Right lung (tissue), 2 donors: ENCODE measurements at regions not wholly inside any gene's neighbourhood (a gene's known extent, or its start where the extent isn't known, plus 50 kb on each side); places are given as distances from the start of the nearest gene placed in this dataset.
"Not testable (repeated sequence)": the region's sequence is repeated elsewhere in the genome, so short reads cannot be mapped to it uniquely, and the experiment has no call there.

Experiments
- DNase-seq, 2 donors: peaks; one replicate each; pipeline ENCODE4 v3.0.0-alpha.2; 2013

DNA sequence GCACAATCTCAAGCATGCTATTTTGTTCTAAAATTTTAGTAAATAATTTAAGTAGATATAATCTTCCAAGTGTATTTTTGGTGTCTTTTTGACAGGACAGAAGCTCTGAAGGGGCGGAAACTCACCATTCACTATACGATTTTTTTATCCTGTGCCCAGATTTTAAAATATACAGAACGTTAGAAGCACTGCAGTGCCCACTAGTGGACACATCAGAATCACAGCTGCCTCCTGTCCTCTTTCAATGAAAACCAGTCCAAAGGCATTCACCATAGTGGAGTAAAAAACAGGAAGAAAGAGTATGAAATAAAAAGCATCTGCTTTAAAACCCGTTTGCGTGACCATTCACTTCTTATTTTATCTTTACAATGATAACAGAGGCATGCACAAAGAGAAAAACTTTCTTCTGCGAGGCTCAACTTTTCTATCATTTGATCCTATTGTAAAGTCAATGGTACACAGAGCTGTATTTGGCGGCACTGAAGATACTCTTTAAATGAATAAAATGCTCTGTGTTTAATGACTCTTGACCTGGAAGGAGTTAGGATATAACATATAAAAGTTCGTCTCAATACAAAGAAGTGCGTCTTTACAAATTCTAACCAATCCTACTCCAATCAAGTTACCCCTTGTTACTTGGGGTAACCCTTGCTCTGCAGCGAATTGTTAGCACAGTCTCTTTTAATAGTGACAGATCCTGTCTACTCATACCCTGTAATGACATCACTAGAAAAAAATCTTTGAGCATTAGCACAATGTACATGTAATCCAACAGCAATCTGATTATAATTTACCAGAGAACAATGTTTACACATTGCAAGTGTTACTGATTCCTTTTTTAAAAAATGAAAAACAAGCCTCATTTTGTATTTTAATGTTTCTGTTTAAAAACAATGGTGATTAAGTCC lies 339.8 kb upstream of the PSMD7 start:
- DNase-seq = peak; percentile 62 to 72

GRCh38 chr16:73955702-73956101 lies 340.9 kb upstream of the PSMD7 start:
- no peak for DNase-seq

DNA sequence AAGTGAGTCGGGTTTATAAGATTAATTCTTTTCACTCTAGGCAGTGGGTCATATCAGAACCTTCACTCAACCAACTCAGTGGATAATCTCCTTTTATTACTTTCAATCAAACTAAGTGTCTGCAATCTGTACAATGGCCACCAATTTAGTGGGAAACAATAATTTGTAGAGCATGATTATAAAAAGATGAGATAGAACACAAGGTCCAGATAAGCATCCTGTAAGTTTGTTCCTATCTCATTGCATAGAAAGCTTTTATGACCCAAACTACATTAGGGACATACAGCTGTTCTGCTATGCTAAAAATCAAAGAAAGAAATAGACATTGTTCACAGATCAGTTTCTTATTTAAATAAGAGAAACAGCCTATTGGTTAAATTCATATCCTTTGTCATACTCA lies 341.4 kb upstream of the PSMD7 start:
- DNase-seq = no peak

DNA sequence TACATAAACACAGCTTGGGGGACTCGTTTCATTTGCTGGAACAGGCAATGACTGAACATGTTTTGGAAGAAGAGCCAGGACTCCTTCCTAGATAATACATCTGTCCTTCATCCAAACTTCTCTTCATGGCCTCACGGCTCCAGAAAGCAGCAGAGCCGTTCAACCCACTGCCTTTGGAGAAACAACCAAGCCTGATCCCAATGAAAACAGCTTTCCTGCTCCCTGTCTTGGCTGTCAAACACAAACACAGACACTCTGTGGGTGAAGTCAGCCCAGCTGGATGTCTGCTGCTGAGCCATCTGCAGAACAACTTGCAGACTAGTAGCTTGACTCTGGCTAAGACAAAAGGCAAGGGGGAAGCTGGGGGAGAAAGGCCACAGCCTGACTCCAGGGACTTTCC lies 345.1 kb upstream of the PSMD7 start:
- peak; percentile 72 to 74 for DNase-seq

- DNase-seq = peak; percentile 76 to 87
Measured at GRCh38 chr16:73949574-73950320, 346.9 kb upstream of the PSMD7 start.

GRCh38 chr16:73945631-73946030 lies 351.0 kb upstream of the PSMD7 start:
- no peak for DNase-seq

GRCh38 chr16:73943184-73943583 lies 353.4 kb upstream of the PSMD7 start:
- DNase-seq = not testable (repeated sequence)

DNA sequence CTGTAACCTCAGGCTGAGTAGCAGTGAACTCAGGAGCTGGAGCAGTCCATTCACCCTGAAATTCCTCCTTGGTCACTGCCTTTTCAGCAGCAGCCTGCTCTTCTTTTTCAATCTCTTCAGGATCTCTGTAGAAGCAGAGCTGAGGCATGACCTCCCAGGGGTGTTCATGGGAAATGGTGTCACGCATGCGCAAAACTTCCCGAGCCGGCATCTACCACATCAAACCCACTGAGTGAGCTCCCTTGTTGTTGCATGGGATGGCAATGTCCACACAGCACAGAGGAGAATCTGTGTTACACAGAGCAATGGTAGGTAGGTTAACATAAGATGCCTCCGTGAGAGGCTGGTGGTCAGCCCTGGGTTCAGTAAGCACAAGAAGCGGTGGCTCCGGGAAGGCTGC lies 355.8 kb upstream of the PSMD7 start:
- not testable (repeated sequence) for DNase-seq

- DNase-seq = no peak
Measured at GRCh38 chr16:73923951-73924350, 372.7 kb upstream of the PSMD7 start.

DNA sequence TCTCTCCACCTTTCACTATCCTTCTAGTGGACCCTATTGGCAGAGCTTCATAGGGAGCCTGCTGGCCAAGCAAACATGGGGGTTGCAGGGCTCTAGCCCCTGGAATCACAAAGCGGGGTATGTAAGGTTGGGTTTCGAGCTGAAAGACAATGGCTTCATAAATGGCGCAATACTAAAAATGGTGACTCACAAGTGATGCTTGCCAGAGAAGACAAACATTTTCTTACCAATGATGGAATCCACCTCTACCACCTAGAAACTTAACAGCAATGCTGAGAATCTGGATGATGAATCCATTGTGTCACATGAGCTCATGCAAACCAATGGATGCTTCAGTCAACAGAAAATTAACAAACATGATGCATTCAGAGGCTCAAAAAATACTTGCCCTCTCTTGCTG lies 375.3 kb upstream of the PSMD7 start:
- DNase-seq = no peak

GRCh38 chr16:73916829-73917594 lies 379.6 kb upstream of the PSMD7 start:
- DNase-seq = peak; percentile 44 to 50

- no peak for DNase-seq
Measured at GRCh38 chr16:73915935-73916334, 380.7 kb upstream of the PSMD7 start.

DNA sequence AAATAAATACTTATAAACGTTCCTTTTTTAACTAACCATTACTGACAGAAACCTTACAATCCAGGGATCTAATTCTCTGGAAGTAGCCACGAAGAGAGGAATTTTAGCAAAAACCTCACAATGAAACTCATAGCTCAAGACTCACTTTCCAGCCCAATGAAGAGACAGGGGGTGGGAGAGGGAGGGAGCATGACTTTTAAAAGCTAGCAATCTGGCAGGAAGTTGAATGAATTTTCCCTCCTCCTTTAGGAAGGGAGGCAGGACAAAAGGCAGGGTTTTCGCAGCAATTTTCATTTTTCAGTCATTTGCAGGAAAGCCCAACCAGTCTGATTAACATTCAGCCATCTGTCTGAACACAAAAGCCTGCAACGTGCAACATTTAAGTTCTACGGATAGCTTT lies 381.5 kb upstream of the PSMD7 start:
- DNase-seq = no peak

GRCh38 chr16:73912850-73913249 lies 383.8 kb upstream of the PSMD7 start:
- no peak for DNase-seq

GRCh38 chr16:73912281-73912680 lies 384.3 kb upstream of the PSMD7 start:
- DNase-seq = no peak

- no peak for DNase-seq
Measured at GRCh38 chr16:73909529-73910035, 387.0 kb upstream of the PSMD7 start.

- DNase-seq = no peak
Measured at GRCh38 chr16:73891129-73891542, 405.5 kb upstream of the PSMD7 start.

- DNase-seq = no peak
Measured at GRCh38 chr16:73890186-73891128, 406.2 kb upstream of the PSMD7 start.

DNA sequence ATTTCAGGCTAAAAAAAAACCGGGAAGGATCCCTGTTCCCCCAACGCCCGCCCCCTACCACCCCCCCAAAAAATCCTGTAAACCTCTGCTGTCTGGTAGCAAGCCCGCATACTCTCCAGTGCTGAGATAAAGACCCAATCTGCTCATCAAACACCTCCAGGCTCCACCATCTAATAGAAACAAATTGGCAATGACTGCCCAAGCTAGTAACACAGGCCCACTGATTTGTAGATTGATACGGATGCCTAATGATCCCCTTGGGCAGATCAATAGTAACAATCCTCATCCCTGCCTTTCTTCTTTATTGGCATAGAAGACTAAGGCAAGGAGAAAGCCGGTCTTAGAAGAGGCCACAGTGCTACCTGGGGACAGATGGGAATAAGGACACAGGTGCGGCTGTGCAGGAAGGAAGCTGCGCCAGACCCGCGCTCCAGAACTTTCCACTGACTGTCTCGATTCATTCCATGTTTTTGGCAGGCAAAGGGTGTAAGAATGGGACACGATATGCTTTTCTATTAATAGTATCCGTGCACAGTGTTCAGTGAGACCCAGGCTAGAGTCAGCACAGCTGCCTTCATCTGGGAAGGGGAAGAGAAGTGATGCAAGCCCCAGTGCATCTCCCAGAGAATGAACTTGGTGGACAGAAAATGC lies 407.6 kb upstream of the PSMD7 start:
- DNase-seq = peak; percentile 59 to 67

DNA sequence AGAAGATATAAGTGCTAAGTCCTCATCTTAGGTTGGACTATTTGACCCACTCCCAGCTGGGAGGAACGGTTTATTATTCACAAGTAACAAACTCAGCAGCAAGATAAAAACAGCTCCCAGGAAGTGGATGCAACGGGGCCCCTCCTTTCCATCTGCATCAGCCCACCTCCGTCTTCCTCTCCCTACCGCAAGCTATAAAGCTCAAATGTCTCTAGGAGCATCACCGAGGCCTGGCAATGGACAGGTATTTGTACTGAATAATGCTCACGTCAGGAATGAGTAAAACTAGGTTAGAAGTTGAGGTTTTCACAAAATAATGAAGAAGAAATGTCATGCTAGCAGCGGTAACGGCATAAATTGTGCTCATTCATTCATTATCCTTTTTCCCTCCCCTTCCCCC lies 408.7 kb upstream of the PSMD7 start:
- DNase-seq = no peak
